Retinal pigment epithelial cell (primary cell): ENCODE measurements at regions not wholly inside any gene's neighbourhood (a gene's known extent, or its start where the extent isn't known, plus 50 kb on each side); places are given as distances from the start of the nearest gene placed in this dataset.
A peak's percentile ranks its signal among the peaks of the same experiment; 100 is the strongest.

Experiments
- DNase-seq: peaks from one replicate; pipeline ENCODE4 v3.0.0-alpha.2; 2010; ENCODE audit warnings: low read depth
- H3K4me3 ChIP-seq: 2 replicates; pipeline ENCODE4 v1.5.1; 2011; ENCODE audit warnings: mild to moderate bottlenecking, low read length, control low read depth, moderate library complexity
- CTCF ChIP-seq: conservative IDR thresholded peaks from 2 replicates; pipeline ENCODE4 v1.5.1; 2011; ENCODE audit warnings: low read depth, low read length, control low read depth, inconsistent platforms

- TF ChIP-seq CTCF = no peak
- H3K4me3 ChIP-seq = no peak overlapping the region
- no peak for DNase-seq
Measured at GRCh38 chr9:81113453-81114124, 575.8 kb downstream of the TLE1 start.

GRCh38 chr9:81112627-81113452, 576.5 kb downstream of the TLE1 start:
- H3K4me3 ChIP-seq = no peak overlapping the region
- DNase-seq = no peak
- no peak for TF ChIP-seq CTCF

DNA sequence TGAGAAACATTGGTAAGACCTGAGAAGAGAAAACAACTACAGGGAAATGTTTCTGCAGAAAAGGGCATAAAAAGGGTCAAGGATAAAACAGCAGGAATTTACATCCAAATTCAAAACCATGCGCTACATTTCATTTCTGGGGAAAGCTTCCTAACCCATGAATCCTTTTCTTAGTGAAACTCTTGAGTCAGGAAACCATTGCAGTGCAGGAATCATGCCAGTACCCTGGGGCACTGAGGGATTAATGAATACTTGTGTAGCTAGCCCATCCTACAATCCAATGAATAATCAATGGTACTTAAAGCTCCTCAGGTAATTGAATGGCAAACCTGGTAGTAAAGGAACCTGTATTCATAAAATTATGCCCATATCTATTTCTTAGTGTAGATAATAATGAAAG, 580.5 kb downstream of the TLE1 start:
- no peak for DNase-seq
- H3K4me3 ChIP-seq = no peak overlapping the region
- no peak for TF ChIP-seq CTCF

DNA sequence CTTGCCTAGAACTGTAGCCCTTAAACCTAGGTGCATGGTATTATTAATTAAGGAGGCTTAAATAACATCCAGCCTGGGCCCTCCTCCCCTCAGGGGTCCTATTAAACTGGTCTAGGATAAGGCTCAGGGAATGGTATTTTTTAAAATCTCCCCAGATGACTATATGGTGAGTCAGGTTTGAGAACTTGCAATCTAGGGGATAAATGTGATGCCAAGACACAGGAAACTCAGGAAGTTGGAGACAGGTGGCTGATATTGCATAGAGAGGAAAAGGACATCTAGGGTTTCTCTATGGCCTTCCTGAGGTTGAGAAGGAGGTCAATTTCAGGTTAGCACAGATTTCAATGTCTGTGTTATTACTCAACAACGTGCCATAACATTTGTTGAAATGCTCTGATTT, 581.0 kb downstream of the TLE1 start:
- no peak for TF ChIP-seq CTCF
- no peak for DNase-seq
- H3K4me3 ChIP-seq = no peak overlapping the region

DNA sequence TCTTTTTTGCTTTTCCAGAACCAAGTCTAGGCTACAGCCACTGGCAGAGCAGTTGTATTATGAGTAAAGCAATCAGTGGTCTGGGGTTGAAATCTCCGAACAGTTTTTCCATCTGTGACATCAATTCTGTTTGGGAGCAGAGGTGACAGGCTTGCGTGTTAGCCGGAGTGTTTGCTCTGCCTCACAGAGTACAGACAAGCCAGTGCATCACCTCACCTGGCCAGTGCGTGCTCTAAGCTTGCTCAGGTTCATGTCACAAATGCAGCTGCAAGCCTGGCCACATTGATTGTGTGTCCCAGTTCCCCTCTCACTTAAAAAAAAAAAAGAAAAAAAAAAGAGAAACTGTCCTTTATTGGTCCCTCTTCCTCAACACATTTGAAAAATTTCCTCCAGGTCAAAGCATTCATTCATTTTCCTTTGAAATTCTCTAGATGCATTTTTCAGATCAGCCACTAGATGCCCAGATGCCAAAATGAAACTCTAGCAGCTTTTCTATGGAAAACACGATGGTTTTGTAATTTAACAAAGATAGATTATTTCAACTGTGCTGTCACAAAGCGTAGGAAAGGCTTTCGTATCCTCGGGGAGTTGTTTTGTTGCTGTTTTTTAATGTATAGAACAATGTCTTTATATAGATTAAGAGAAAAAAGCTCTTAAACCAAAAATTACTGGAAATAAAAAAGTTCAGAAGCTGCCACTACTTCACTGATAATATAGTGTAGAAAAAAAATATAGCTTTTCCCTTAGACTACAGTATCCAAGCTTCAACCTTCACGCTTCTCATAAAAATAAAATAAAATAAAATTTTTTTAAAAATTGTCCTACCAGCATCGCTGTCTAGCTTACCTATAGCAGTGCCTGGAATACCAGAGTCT, 585.5 kb downstream of the TLE1 start:
- TF ChIP-seq CTCF = peak; percentile 68
- H3K4me3 ChIP-seq = no peak overlapping the region
- DNase-seq = no peak

DNA sequence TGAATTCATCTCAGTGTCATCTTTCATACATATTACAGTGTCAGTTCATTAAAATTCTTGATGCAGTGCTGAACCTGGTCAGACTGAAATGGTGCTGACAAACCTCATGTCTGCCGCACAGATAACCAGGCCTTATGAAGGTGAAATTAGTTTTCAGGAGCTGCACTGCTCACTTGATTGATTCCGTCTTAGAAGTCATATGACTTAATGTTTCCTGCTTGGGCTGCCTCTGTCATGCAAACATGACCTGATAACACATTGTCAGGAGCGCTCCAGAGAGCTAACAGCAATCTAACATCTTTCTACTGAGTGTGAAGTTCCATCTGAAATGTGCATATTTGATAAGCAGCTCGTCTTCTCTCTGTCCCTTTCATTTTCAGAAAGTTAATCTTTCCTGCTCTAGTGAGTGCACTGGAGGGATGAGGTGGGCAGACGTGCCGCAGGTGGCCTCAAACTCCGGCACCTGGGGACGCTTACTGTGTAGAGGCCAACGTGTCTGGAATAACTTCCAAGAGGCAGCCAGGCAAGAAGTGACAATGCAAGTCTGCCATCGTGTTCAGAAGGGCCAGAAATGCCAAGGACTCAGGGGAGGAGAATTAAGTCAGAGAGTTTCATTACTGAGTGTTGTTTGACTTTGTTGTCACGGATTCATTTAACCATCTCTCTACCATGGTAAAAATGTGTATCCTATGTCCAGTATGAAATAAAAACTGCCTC, 592.1 kb downstream of the TLE1 start:
- no peak overlapping the region for H3K4me3 ChIP-seq
- TF ChIP-seq CTCF = no peak
- DNase-seq = no peak
